ENCODE measurements at regions not wholly inside any gene's neighbourhood (a gene's known extent, or its start where the extent isn't known, plus 50 kb on each side); places are given as distances from the start of the nearest gene placed in this dataset.
"Not testable (repeated sequence)": the region's sequence is repeated elsewhere in the genome, so short reads cannot be mapped to it uniquely, and the experiment has no call there.

- H3K36me3 ChIP-seq, result no peaks in the 10 kb centered on the region
- H3K27ac ChIP-seq, result no peak overlapping the region
- DNase-seq, result no peak
- no peaks in the 10 kb centered on the region for H3K27me3 ChIP-seq
- H3K4me1 ChIP-seq, result no peaks in the 10 kb centered on the region
- intact Hi-C loops (cut with DNase I), result no loop called here
- H3K9me3 ChIP-seq, result no peaks in the 10 kb centered on the region
- no peak overlapping the region for H3K4me3 ChIP-seq
- TF ChIP-seq CTCF (IDR thresholded peaks at IDR 0.05) (no peak), EP300 (IDR thresholded peaks at IDR 0.05) (no peak), POLR2AphosphoS5 (IDR thresholded peaks at IDR 0.05) (no peak), POLR2A (IDR thresholded peaks at IDR 0.05) (no peak)
- WGBS, 2 donors, result 63 to 79% methylated on average over 1 of the region's 1 CpG
These were observed 236.3 kb upstream of the NRXN1 start for GRCh38 chr2:51268191-51268590.

- no peak for TF ChIP-seq EP300 (IDR thresholded peaks at IDR 0.05)
- no peak for TF ChIP-seq CTCF (IDR thresholded peaks at IDR 0.05)
- TF ChIP-seq POLR2AphosphoS5 (IDR thresholded peaks at IDR 0.05), result no peak
- TF ChIP-seq POLR2A (IDR thresholded peaks at IDR 0.05), result no peak
- H3K9me3 ChIP-seq, result no peaks in the 10 kb centered on the region
- 75 to 87% methylated on average over 2 of the region's 2 CpGs for WGBS, 2 donors
- no peaks in the 10 kb centered on the region for H3K27me3 ChIP-seq
- H3K36me3 ChIP-seq, result no peaks in the 10 kb centered on the region
- H3K4me3 ChIP-seq, result no peak overlapping the region
- H3K4me1 ChIP-seq, result no peaks in the 10 kb centered on the region
- no peak for DNase-seq
- no peak overlapping the region for H3K27ac ChIP-seq
- intact Hi-C loops (cut with DNase I), result no loop called here
These were observed 233.6 kb upstream of the NRXN1 start for GRCh38 chr2:51265539-51265938.

GRCh38 chr2:51263951-51264350 lies 232.0 kb upstream of the NRXN1 start:
- Histone ChIP-seq H3K36me3 (no peaks in the 10 kb centered on the region), H3K4me3 (no peak overlapping the region), H3K27ac (no peak overlapping the region), H3K27me3 (no peaks in the 10 kb centered on the region), H3K9me3 (no peaks in the 10 kb centered on the region), H3K4me1 (no peaks in the 10 kb centered on the region)
- intact Hi-C loops (cut with DNase I), result no loop called here
- WGBS, 2 donors, result 59 to 83% methylated on average over 3 of the region's 3 CpGs
- no peak for DNase-seq
- TF ChIP-seq CTCF (IDR thresholded peaks at IDR 0.05) (no peak), POLR2AphosphoS5 (IDR thresholded peaks at IDR 0.05) (no peak), EP300 (IDR thresholded peaks at IDR 0.05) (no peak), POLR2A (IDR thresholded peaks at IDR 0.05) (no peak)

- H3K27me3 ChIP-seq; H3K4me3 ChIP-seq; H3K27ac ChIP-seq; H3K9me3 ChIP-seq; H3K4me1 ChIP-seq; DNase-seq; H3K36me3 ChIP-seq; intact Hi-C loops (cut with DNase I): not testable (repeated sequence)
- WGBS, 2 donors, result 44 to 64% methylated on average over 2 of the region's 2 CpGs
These were observed 231.2 kb upstream of the NRXN1 start for GRCh38 chr2:51263101-51263500.

GRCh38 chr2:51258301-51258700 lies 226.4 kb upstream of the NRXN1 start:
- no peaks in the 10 kb centered on the region for H3K27me3 ChIP-seq
- H3K4me3 ChIP-seq, result no peak overlapping the region
- no peaks in the 10 kb centered on the region for H3K36me3 ChIP-seq
- H3K9me3 ChIP-seq, result no peaks in the 10 kb centered on the region
- TF ChIP-seq CTCF (IDR thresholded peaks at IDR 0.05) (no peak), POLR2A (IDR thresholded peaks at IDR 0.05) (no peak), POLR2AphosphoS5 (IDR thresholded peaks at IDR 0.05) (no peak), EP300 (IDR thresholded peaks at IDR 0.05) (no peak)
- WGBS, 2 donors, result 86 to 87% methylated on average over 5 of the region's 5 CpGs
- intact Hi-C loops (cut with DNase I), result no loop called here
- no peaks in the 10 kb centered on the region for H3K4me1 ChIP-seq
- H3K27ac ChIP-seq, result no peak overlapping the region
- no peak for DNase-seq

All from sigmoid colon (tissue), 6 donors.